GM23338 (cell line): ENCODE measurements at regions not wholly inside any gene's neighbourhood (a gene's known extent, or its start where the extent isn't known, plus 50 kb on each side); places are given as distances from the start of the nearest gene placed in this dataset.

Source experiments
- ATAC-seq: fragments of 200-7000 bp; cut with Tn5 transposase; 3 replicates; pipeline ENCODE4 v1.9.1; 2020
- DNase-seq: peaks from one replicate; pipeline ENCODE4 v3.0.0-alpha.2; 2015; ENCODE audit warnings: low spot score
- H2AFZ ChIP-seq: fragments of 200-600 bp; sonication (generic); 2 replicates; pipeline ENCODE4 v1.8.0; 2016; ENCODE audit warnings: antibody characterized with exemption, mild to moderate bottlenecking, moderate library complexity
- H3F3A ChIP-seq: fragments of 200-600 bp; sonication (generic); replicated peaks from 2 replicates; pipeline ENCODE4 v1.8.0; 2017; ENCODE audit warnings: antibody characterized with exemption, mixed run types, low read depth
- H3K27ac ChIP-seq: fragments of 200-600 bp; sonication (generic); 2 replicates; pipeline ENCODE4 v1.6.1; 2016; ENCODE audit warnings: low read depth
- H3K27me3 ChIP-seq: fragments of 200-600 bp; sonication (generic); 2 replicates; pipeline ENCODE4 v1.8.0; 2016; ENCODE audit warnings: mild to moderate bottlenecking, mixed run types, moderate library complexity; ENCODE audit not compliant: insufficient read depth
- H3K36me3 ChIP-seq: fragments of 200-600 bp; sonication (generic); 2 replicates; pipeline ENCODE4 v1.8.0; 2016; ENCODE audit warnings: mild to moderate bottlenecking; ENCODE audit not compliant: insufficient read depth
- H3K4me1 ChIP-seq: fragments of 200-600 bp; sonication (generic); 2 replicates; pipeline ENCODE4 v1.8.0; 2016; ENCODE audit warnings: mild to moderate bottlenecking, moderate library complexity; ENCODE audit not compliant: insufficient read depth
- H3K4me2 ChIP-seq: fragments of 200-600 bp; sonication (generic); 2 replicates; pipeline ENCODE4 v1.7.1; 2017; ENCODE audit warnings: mixed run types
- H3K4me3 ChIP-seq: fragments of 200-600 bp; sonication (generic); 2 replicates; pipeline ENCODE4 v1.6.1; 2016; ENCODE audit warnings: mixed run types
- H3K79me2 ChIP-seq: fragments of 200-600 bp; sonication (generic); replicated peaks from 2 replicates; pipeline ENCODE4 v1.8.0; 2017; ENCODE audit warnings: mild to moderate bottlenecking; ENCODE audit not compliant: insufficient read depth
- H3K9me2 ChIP-seq: fragments of 200-600 bp; sonication (generic); 2 replicates; pipeline ENCODE4 v1.8.0; 2017; ENCODE audit not compliant: insufficient read depth
- H4K20me1 ChIP-seq: fragments of 200-600 bp; sonication (generic); replicated peaks from 2 replicates; pipeline ENCODE4 v1.8.0; 2017; ENCODE audit warnings: mild to moderate bottlenecking; ENCODE audit not compliant: insufficient read depth
- H3K27ac Mint-ChIP-seq: 2 replicates; pipeline ENCODE4 v1.8.0; 2020; ENCODE audit warnings: inconsistent platforms, mild to moderate bottlenecking, moderate library complexity, mixed read lengths
- H3K27me3 Mint-ChIP-seq: 3 replicates; pipeline ENCODE4 v1.8.0; 2022; ENCODE audit warnings: low read depth, mild to moderate bottlenecking, moderate library complexity, mixed read lengths, inconsistent platforms; ENCODE audit not compliant: insufficient read depth, poor library complexity
- H3K36me3 Mint-ChIP-seq: 3 replicates; pipeline ENCODE4 v1.8.0; 2021; ENCODE audit warnings: low read depth, mild to moderate bottlenecking, inconsistent platforms, moderate library complexity, mixed read lengths
- H3K4me1 Mint-ChIP-seq: 3 replicates; pipeline ENCODE4 v1.8.0; 2020; ENCODE audit warnings: mild to moderate bottlenecking, inconsistent platforms, mixed read lengths
- H3K4me3 Mint-ChIP-seq: 3 replicates; pipeline ENCODE4 v1.8.0; 2021; ENCODE audit warnings: moderate library complexity, mild to moderate bottlenecking, inconsistent platforms, mixed read lengths
- H3K9me3 Mint-ChIP-seq: 3 replicates; pipeline ENCODE4 v1.8.0; 2020; ENCODE audit warnings: moderate library complexity, mild to moderate bottlenecking, inconsistent platforms, mixed read lengths
- EZH2phosphoT487 ChIP-seq: fragments of 200-600 bp; sonication (generic); IDR thresholded peaks from one replicate; pipeline ENCODE4 v1.8.1; 2018; ENCODE audit warnings: antibody characterized with exemption; ENCODE audit not compliant: unreplicated experiment
- JUNB ChIP-seq: IDR thresholded peaks from one replicate; pipeline ENCODE4 v1.6.1; 2016; ENCODE audit warnings: antibody characterized with exemption; ENCODE audit not compliant: unreplicated experiment
- ZNF114 ChIP-seq: fragments of 250-450 bp; sonication (Bioruptor Pico); IDR thresholded peaks from 2 replicates; pipeline ENCODE4 v1.5.0; 2020; ENCODE audit warnings: mild to moderate bottlenecking, moderate library complexity
- ZNF331 ChIP-seq: fragments of 250-450 bp; sonication (Bioruptor Pico); IDR thresholded peaks from 2 replicates; pipeline ENCODE4 v1.5.0; 2020; ENCODE audit warnings: low read depth, mild to moderate bottlenecking, moderate library complexity
- TF ChIP-seq, protein P1 (sequence below), 2 experiments: fragments of 200-600 bp in 1 of 2; sonication (generic) in 1 of 2; conservative IDR thresholded peaks; 2 replicates each; pipeline versions ENCODE4 v1.5.1 to v1.6.1; 2016 to 2017; ENCODE audit warnings: antibody characterized with exemption in 2 of 2, low read depth in 2 of 2, mild to moderate bottlenecking in 2 of 2, moderate library complexity in 1 of 2
- TF ChIP-seq, protein P2 (sequence below): fragments of 250-450 bp; sonication (Bioruptor Pico); IDR thresholded peaks from 2 replicates; pipeline ENCODE4 v1.5.0; 2020; ENCODE audit warnings: mild to moderate bottlenecking, moderate library complexity

DNA sequence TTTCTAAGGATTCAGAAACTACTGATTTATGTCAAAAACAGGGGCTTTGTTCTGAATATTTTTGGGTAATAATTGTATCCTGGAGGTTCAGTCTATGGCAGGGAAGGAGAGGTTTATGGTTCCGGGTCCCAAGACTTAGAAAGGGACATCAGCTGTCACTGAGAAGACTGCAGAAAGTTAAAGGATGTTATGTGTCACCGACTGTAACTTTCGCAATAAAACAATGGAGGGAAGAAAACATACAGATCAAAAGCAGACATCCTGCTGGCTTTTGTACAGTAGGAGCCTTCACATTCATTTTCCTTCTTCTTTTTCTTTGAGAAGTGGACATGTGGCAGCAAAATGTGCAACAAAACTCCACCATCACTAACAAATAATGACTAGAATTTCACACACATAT lies 900.7 kb upstream of the SOX11 start (continued):
- TF ChIP-seq ZNF114 (CRISPR knock-in tag): no peak
- TF ChIP-seq, protein P1, sequence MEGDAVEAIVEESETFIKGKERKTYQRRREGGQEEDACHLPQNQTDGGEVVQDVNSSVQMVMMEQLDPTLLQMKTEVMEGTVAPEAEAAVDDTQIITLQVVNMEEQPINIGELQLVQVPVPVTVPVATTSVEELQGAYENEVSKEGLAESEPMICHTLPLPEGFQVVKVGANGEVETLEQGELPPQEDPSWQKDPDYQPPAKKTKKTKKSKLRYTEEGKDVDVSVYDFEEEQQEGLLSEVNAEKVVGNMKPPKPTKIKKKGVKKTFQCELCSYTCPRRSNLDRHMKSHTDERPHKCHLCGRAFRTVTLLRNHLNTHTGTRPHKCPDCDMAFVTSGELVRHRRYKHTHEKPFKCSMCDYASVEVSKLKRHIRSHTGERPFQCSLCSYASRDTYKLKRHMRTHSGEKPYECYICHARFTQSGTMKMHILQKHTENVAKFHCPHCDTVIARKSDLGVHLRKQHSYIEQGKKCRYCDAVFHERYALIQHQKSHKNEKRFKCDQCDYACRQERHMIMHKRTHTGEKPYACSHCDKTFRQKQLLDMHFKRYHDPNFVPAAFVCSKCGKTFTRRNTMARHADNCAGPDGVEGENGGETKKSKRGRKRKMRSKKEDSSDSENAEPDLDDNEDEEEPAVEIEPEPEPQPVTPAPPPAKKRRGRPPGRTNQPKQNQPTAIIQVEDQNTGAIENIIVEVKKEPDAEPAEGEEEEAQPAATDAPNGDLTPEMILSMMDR (conservative IDR thresholded peaks at IDR 0.05; ENCODE audit: low read depth in 2 of 2): no peak
- no peak for TF ChIP-seq JUNB

DNA sequence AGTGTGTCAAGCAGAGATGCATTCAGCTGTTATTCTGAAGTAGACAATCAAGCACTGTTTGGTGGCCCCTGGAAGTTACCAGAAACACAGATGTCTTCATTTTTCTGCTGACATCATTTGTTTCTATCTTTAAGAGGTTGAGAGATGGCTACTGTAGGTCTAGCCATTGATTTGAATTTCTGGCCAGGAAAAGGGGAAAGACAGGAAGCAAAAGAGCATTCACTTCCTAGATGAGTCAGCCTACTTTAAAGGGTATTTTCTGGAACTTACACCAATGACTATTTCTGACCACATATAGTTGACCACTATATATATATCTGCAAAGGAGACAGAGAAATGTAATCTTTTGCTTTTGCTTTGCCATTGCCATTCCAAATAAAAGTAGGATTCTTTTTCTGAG lies 900.1 kb upstream of the SOX11 start:
- Histone ChIP-seq H3K9me2 (no peaks in the 10 kb centered on the region), H3F3A (no peaks in the 10 kb centered on the region), H3K27me3 (no peaks in the 10 kb centered on the region), H3K4me3 (no peak overlapping the region), H3K36me3 (peaks cover 4% of the 10 kb centered on the region; the same call in 1 of the 2 replicates), H3K4me2 (no peak overlapping the region), H4K20me1 (no peaks in the 10 kb centered on the region), H3K79me2 (no peaks in the 10 kb centered on the region), H3K4me1 (no peaks in the 10 kb centered on the region), H2AFZ (no peak overlapping the region), H3K27ac (no peak overlapping the region)
- Mint-ChIP-seq H3K9me3 (peaks cover 62% of the 10 kb centered on the region), H3K27ac (no peak overlapping the region), H3K36me3 (peaks cover 26% of the 10 kb centered on the region), H3K27me3 (peaks cover 1% of the 10 kb centered on the region), H3K4me3 (no peak overlapping the region), H3K4me1 (no peaks in the 10 kb centered on the region)
- ATAC-seq (no peak), DNase-seq (no peak)
- no peak for TF ChIP-seq EZH2phosphoT487
- TF ChIP-seq, protein P2, sequence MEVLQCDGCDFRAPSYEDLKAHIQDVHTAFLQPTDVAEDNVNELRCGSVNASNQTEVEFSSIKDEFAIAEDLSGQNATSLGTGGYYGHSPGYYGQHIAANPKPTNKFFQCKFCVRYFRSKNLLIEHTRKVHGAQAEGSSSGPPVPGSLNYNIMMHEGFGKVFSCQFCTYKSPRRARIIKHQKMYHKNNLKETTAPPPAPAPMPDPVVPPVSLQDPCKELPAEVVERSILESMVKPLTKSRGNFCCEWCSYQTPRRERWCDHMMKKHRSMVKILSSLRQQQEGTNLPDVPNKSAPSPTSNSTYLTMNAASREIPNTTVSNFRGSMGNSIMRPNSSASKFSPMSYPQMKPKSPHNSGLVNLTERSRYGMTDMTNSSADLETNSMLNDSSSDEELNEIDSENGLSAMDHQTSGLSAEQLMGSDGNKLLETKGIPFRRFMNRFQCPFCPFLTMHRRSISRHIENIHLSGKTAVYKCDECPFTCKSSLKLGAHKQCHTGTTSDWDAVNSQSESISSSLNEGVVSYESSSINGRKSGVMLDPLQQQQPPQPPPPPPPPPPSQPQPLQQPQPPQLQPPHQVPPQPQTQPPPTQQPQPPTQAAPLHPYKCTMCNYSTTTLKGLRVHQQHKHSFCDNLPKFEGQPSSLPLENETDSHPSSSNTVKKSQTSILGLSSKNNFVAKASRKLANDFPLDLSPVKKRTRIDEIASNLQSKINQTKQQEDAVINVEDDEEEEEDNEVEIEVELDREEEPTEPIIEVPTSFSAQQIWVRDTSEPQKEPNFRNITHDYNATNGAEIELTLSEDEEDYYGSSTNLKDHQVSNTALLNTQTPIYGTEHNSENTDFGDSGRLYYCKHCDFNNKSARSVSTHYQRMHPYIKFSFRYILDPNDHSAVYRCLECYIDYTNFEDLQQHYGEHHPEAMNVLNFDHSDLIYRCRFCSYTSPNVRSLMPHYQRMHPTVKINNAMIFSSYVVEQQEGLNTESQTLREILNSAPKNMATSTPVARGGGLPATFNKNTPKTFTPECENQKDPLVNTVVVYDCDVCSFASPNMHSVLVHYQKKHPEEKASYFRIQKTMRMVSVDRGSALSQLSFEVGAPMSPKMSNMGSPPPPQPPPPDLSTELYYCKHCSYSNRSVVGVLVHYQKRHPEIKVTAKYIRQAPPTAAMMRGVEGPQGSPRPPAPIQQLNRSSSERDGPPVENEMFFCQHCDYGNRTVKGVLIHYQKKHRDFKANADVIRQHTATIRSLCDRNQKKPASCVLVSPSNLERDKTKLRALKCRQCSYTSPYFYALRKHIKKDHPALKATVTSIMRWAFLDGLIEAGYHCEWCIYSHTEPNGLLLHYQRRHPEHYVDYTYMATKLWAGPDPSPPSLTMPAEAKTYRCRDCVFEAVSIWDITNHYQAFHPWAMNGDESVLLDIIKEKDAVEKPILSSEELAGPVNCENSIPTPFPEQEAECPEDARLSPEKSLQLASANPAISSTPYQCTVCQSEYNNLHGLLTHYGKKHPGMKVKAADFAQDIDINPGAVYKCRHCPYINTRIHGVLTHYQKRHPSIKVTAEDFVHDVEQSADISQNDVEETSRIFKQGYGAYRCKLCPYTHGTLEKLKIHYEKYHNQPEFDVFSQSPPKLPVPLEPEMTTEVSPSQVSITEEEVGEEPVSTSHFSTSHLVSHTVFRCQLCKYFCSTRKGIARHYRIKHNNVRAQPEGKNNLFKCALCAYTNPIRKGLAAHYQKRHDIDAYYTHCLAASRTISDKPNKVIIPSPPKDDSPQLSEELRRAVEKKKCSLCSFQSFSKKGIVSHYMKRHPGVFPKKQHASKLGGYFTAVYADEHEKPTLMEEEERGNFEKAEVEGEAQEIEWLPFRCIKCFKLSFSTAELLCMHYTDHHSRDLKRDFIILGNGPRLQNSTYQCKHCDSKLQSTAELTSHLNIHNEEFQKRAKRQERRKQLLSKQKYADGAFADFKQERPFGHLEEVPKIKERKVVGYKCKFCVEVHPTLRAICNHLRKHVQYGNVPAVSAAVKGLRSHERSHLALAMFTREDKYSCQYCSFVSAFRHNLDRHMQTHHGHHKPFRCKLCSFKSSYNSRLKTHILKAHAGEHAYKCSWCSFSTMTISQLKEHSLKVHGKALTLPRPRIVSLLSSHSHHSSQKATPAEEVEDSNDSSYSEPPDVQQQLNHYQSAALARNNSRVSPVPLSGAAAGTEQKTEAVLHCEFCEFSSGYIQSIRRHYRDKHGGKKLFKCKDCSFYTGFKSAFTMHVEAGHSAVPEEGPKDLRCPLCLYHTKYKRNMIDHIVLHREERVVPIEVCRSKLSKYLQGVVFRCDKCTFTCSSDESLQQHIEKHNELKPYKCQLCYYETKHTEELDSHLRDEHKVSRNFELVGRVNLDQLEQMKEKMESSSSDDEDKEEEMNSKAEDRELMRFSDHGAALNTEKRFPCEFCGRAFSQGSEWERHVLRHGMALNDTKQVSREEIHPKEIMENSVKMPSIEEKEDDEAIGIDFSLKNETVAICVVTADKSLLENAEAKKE (CRISPR knock-in tag): no peak
- no peak for TF ChIP-seq ZNF331 (CRISPR knock-in tag)
